Hepatocyte (in vitro differentiated cells): ENCODE measurements at regions not wholly inside any gene's neighbourhood (a gene's known extent, or its start where the extent isn't known, plus 50 kb on each side); places are given as distances from the start of the nearest gene placed in this dataset.

Experiments
- EZH2phosphoT487 ChIP-seq: fragments of 200-600 bp; sonication (generic); IDR thresholded peaks from one replicate; pipeline ENCODE4 v1.6.1; 2018; ENCODE audit warnings: antibody characterized with exemption, mild to moderate bottlenecking, low read depth, moderate library complexity; ENCODE audit not compliant: unreplicated experiment, severe bottlenecking
- TF ChIP-seq, protein P1 (sequence below): fragments of 200-600 bp; sonication (generic); IDR thresholded peaks from 2 replicates; pipeline ENCODE4 v1.5.1; 2016; ENCODE audit warnings: antibody characterized with exemption, mild to moderate bottlenecking; ENCODE audit not compliant: poor library complexity

DNA sequence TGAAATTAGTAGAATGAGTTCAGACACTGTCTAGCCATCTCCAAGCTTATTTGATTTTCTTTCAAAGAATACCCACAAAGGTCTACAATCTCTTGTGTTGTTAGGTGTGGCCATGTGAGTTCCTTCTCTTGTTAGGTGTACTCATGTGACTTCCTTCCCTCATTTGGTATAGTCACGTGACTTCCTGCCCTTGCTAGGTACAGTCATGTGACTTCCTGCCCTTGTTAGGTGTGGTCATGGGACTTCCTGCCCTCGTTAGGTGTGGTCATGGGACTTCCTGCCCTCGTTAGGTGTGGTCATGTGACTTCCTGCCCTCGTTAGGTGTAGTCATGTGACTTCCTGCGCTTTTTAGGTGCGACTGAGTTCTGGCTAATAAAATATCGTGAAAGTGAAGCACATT is 179.6 kb downstream of the TMX1 start:
- TF ChIP-seq, protein P1, sequence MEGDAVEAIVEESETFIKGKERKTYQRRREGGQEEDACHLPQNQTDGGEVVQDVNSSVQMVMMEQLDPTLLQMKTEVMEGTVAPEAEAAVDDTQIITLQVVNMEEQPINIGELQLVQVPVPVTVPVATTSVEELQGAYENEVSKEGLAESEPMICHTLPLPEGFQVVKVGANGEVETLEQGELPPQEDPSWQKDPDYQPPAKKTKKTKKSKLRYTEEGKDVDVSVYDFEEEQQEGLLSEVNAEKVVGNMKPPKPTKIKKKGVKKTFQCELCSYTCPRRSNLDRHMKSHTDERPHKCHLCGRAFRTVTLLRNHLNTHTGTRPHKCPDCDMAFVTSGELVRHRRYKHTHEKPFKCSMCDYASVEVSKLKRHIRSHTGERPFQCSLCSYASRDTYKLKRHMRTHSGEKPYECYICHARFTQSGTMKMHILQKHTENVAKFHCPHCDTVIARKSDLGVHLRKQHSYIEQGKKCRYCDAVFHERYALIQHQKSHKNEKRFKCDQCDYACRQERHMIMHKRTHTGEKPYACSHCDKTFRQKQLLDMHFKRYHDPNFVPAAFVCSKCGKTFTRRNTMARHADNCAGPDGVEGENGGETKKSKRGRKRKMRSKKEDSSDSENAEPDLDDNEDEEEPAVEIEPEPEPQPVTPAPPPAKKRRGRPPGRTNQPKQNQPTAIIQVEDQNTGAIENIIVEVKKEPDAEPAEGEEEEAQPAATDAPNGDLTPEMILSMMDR, result no peak
- no peak for TF ChIP-seq EZH2phosphoT487
